ENCODE measurements at regions not wholly inside any gene's neighbourhood (a gene's known extent, or its start where the extent isn't known, plus 50 kb on each side); places are given as distances from the start of the nearest gene placed in this dataset.
"Not testable (repeated sequence)": the region's sequence is repeated elsewhere in the genome, so short reads cannot be mapped to it uniquely, and the experiment has no call there.

- H3K27ac Mint-ChIP-seq: no peak overlapping the region
- TF ChIP-seq CTCF (IDR thresholded peaks at IDR 0.05; ENCODE audit: unreplicated experiment): no peak
- no peaks in the 10 kb centered on the region for H3K4me1 Mint-ChIP-seq (ENCODE audit: low read depth)
- no peaks in the 10 kb centered on the region for H3K9me3 Mint-ChIP-seq (ENCODE audit: low read depth)
- peaks cover 11% of the 10 kb centered on the region for H3K27me3 Mint-ChIP-seq
- no peak for DNase-seq (ENCODE audit: low spot score, unreplicated experiment)
- H3K4me3 Mint-ChIP-seq (ENCODE audit: low read depth): no peak overlapping the region
- H3K36me3 Mint-ChIP-seq (ENCODE audit: insufficient read depth): no peaks in the 10 kb centered on the region
Observed at GRCh38 chr1:30526652-30527345, 196.6 kb downstream of the MATN1 start.

GRCh38 chr1:30525971-30526651, 197.3 kb downstream of the MATN1 start:
- DNase-seq (ENCODE audit: low spot score, unreplicated experiment): no peak
- Mint-ChIP-seq H3K9me3 (ENCODE audit: low read depth) (no peaks in the 10 kb centered on the region), H3K27me3 (peaks cover 18% of the 10 kb centered on the region)

GRCh38 chr1:30525631-30525970, 197.8 kb downstream of the MATN1 start:
- no peaks in the 10 kb centered on the region for H3K36me3 Mint-ChIP-seq (ENCODE audit: insufficient read depth)
- no peaks in the 10 kb centered on the region for H3K9me3 Mint-ChIP-seq (ENCODE audit: low read depth)
- no peak overlapping the region for H3K4me3 Mint-ChIP-seq (ENCODE audit: low read depth)
- TF ChIP-seq CTCF (IDR thresholded peaks at IDR 0.05; ENCODE audit: unreplicated experiment): no peak
- no peak overlapping the region for H3K27ac Mint-ChIP-seq
- no peak for DNase-seq (ENCODE audit: low spot score, unreplicated experiment)
- peaks cover 21% of the 10 kb centered on the region for H3K27me3 Mint-ChIP-seq
- H3K4me1 Mint-ChIP-seq (ENCODE audit: low read depth): no peaks in the 10 kb centered on the region

More at GRCh38 chr1:30525971-30526651, 197.3 kb downstream of the MATN1 start:
- H3K4me3 Mint-ChIP-seq (ENCODE audit: low read depth): no peak overlapping the region
- H3K4me1 Mint-ChIP-seq (ENCODE audit: low read depth): no peaks in the 10 kb centered on the region
- TF ChIP-seq CTCF (IDR thresholded peaks at IDR 0.05; ENCODE audit: unreplicated experiment): no peak
- no peak overlapping the region for H3K27ac Mint-ChIP-seq
- no peaks in the 10 kb centered on the region for H3K36me3 Mint-ChIP-seq (ENCODE audit: insufficient read depth)

GRCh38 chr1:30524840-30525617, 198.4 kb downstream of the MATN1 start:
- H3K36me3 Mint-ChIP-seq (ENCODE audit: insufficient read depth): no peaks in the 10 kb centered on the region
- H3K4me1 Mint-ChIP-seq (ENCODE audit: low read depth): no peaks in the 10 kb centered on the region
- TF ChIP-seq CTCF (IDR thresholded peaks at IDR 0.05; ENCODE audit: unreplicated experiment): no peak
- H3K27me3 Mint-ChIP-seq: peaks cover 23% of the 10 kb centered on the region
- H3K9me3 Mint-ChIP-seq (ENCODE audit: low read depth): no peaks in the 10 kb centered on the region
- DNase-seq (ENCODE audit: low spot score, unreplicated experiment): no peak
- H3K27ac Mint-ChIP-seq: no peak overlapping the region
- no peak overlapping the region for H3K4me3 Mint-ChIP-seq (ENCODE audit: low read depth)

- H3K4me1 Mint-ChIP-seq (ENCODE audit: low read depth); H3K9me3 Mint-ChIP-seq (ENCODE audit: low read depth); H3K36me3 Mint-ChIP-seq (ENCODE audit: insufficient read depth); H3K27ac Mint-ChIP-seq; DNase-seq (ENCODE audit: low spot score, unreplicated experiment); H3K4me3 Mint-ChIP-seq (ENCODE audit: low read depth): not testable (repeated sequence)
- peaks cover 23% of the 10 kb centered on the region for H3K27me3 Mint-ChIP-seq
Observed at GRCh38 chr1:30524025-30524555, 199.3 kb downstream of the MATN1 start.

Measured in progenitor cell of endocrine pancreas (in vitro differentiated cells).